GM19468 (cell line): ENCODE measurements at regions not wholly inside any gene's neighbourhood (a gene's known extent, or its start where the extent isn't known, plus 50 kb on each side); places are given as distances from the start of the nearest gene placed in this dataset.

Source experiments
- ATAC-seq: cut with Tn5 transposase; IDR thresholded peaks from one replicate; pipeline ENCODE4 v1.9.1; 2021; ENCODE audit warnings: mild to moderate bottlenecking, moderate library complexity, moderate number of reproducible peaks; ENCODE audit not compliant: unreplicated experiment; ENCODE audit errors: extremely low read depth

DNA sequence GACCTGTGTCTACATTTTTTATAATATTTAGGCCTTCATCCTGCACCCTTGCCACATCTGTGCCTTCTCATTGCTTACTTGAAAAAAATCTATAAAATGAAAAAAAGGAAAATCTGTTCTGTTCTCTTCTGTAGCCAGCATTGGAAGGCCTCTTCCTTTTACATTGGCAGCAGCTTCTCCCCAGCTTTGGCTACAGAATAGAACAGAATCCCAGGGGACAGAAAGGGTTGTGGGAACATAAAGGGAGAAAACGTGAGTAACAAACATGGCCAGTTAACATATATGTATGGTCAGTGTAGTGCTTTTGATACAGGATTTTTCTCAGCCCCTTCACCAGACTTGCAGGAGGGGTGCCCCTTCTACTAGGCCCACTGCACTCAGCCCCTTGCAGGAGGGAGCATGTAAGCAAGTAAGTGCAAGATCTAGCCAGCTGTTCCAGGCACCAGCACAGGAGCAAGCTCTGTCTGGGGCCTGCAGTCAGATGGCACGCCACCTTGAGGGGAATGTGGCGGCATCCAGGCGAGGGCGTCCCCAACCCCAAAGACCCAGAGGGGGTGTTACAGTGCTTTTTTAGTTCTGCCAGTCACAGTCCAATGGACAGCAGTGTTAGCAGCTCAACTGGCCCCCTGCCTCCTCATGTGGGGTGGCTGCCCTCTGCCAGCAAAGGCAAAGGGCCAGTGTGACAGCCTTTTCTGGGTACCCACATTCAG, 330.5 kb upstream of the ZNF462 start:
- ATAC-seq = no peak

DNA sequence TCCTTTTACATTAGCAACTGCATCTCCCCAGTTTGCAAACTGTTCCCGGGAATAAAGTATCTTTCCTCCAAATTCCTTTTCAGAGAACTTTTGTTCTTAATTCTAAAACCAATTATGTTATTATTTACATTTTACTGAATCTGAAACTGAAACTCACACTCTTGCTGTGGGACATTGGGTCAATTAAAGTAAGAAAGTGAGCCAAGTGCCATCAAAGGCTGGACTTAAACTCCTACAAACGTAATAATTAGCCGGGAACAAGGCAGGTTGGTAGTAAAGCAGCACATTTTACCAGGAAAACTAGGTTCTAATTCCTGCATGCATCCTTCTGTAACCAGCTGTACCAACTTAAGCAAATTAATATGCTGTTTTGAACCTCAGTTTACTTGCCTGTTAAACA, 328.2 kb upstream of the ZNF462 start:
- ATAC-seq = no peak

DNA sequence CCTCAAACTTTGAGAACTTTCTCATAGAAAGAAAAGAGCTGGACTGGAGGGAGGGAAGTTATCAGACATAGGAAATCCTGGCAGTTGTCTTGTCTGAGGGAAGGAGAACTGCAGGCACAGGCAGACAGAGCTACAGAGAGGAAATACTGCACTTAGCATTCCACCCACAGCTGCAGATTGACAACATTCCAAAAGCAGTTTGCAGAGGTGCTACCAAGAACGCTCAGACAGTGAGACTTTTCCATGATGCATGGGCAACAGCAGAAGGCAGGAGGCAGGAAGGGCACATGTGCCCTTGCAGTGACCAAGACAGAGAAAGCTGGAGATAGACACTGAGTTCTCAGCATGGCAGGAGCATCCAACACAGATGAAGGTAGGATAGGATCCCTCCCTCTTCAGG, 327.5 kb upstream of the ZNF462 start:
- no peak for ATAC-seq

DNA sequence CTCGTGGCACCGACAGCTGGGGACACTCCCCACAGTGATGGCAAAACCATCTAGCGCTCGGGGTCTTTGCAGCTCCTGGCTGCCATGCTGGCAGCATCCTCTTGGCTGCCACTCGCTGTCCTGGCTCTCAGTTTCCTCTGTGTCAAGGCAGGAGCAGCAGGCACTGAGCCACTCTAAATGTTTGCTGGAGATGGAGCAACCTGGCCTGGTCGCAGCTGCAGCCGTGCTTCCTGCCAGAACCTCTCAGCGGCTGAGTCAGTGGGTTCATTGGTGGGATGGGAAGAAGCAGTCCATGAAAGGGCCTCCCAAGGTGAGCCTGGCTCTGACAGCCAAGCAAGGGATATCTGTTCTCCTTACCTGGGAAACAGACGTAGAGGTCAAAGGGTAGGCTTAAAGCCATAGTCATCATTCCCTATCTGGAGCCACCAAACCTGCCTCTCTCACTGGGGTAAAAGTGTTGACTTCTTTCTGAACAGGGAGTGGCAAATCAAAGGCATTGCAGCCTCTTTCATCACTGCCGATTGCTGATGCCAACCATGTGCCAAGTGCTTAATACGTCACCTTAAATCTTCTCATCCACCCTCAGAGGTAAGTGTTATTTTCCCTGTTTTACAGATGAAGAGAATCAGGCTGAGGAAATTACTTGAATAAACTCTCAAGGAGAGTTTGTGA, 304.8 kb upstream of the ZNF462 start:
- ATAC-seq = no peak

DNA sequence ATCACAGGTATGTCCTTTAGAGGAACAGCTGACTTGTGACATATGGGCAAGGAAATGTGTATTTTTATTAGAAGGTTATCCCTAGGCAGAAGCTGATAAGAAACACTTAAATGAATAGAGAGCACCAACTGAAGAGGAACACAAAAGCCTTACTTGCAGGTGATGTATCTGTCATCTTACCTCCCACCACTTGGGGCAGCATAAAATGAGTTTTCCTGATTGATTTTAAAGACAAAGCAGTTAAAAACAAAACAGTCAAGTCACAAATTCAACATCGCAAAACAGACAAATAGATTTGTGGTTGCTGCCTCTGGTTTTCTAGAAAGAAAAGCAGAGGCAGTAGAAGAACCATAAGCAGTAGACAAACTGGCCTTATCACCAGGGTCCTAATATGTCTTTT, 302.4 kb upstream of the ZNF462 start:
- ATAC-seq = no peak

DNA sequence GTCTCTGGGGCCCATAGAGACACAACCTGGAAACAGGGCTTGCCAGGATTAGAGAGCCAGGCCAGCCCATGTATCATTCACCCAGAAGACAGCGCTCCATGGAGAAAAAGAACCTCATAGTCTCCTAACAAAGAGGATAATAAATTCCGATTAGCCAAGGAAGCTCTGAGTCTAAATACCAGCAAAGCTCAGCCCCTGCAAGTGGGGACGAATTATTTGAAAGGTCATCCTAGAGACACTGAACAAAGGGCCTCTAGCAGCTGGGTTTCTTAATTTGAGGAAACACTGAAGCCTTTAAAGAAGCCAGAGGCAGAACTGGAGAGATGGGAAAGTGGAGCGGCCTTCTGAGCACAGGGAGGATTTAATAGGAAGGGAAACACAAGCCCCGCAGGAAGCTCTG, 287.1 kb upstream of the ZNF462 start:
- no peak for ATAC-seq

DNA sequence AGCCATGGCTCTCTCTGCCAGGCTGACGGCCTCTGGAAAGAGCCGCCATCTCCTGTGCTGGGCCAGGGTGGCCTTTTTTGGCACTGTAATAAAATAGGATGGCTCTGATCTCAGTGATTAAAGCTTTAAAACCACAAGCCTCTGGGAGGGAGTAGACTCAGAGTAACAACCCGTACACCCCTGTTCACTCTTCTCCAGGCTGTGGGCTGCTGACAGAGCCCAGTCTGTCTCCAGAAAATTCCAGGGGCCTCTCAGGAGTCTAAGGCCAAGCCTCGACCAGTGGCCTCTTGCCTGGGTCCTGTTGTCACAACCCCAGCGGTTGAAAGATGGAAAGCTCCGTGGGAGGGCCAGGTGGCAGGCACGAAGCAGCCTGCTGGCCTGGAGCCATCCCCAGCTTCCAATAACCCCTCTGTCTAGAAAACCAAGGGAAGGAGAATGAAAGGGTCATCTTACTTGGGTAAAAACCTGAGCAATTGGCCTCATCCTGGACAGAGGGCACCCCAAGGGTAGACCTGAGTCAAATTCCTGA, 286.7 kb upstream of the ZNF462 start:
- no peak for ATAC-seq

DNA sequence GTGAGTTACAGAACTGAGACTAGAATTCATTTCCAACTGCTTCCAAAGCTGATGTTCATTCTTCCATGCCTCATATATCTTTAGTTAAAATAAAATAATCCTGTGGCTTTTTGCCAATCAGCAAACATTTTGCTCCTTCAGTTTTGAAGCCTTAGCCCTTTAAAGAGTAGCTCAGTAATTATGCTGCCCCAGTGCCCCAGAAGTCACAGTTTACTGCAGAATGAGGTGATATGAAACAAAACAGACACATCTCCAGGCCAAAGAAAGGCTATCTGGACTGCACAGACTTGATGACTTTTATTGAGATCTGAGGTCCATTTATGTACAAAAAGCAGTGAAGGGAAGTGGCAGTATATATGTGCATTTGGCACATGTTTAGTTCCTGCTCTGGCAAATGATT, 285.8 kb upstream of the ZNF462 start:
- no peak for ATAC-seq

DNA sequence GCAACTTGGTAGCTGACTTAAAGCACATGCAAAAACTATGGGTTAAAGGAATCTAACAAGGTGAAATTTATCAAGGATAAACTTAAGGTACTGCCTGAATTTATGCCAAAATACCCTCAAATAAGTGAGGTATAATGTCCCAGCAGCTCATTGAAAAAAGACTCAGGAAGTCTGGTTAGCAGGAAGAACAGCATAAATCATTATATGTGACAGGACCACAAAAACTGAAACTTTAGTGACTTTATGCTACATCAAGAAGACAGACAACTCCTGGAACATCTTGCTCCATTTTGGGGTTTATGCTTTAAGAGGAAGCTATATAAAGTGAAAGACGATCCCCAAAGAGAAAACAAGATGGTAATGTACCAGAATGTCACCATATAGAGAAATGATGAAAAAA, 282.4 kb upstream of the ZNF462 start:
- no peak for ATAC-seq

DNA sequence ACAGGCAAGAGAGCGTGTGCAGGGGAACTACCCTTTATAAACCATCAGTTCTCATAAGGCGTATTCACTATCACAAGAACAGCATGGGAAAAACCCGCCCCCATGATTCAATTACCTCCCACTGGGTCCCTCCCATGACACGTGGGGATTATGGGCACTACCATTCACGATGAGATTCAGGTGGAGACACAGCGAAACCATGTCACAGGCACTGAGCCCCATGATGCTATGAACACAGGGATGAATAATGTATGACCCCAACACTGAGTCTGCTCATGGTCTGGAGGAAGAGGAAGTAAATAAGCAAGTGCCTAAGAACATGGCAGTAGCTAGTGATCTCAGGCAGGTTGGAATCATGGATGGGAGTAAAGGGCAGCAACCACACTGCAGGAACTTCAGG, 281.0 kb upstream of the ZNF462 start:
- no peak for ATAC-seq

DNA sequence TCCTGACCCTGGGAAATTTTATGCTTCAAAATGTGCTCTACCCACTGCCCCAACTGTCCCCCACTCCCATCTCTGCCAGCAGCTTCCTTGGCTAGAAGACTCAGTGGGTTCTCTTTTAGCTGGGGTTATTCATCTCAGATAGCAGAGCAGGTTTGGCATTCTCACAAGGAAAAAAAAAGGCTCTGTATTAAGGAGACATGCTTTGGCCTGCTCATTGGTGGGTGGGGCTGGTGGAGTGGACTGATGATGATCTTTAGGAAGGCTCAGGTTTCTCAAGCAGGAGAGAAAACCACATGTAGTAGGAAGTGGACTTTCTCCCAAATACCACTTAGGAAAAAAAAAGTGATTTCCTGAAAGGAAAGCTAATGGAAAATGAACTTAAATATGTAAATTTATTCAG, 279.2 kb upstream of the ZNF462 start:
- no peak for ATAC-seq

DNA sequence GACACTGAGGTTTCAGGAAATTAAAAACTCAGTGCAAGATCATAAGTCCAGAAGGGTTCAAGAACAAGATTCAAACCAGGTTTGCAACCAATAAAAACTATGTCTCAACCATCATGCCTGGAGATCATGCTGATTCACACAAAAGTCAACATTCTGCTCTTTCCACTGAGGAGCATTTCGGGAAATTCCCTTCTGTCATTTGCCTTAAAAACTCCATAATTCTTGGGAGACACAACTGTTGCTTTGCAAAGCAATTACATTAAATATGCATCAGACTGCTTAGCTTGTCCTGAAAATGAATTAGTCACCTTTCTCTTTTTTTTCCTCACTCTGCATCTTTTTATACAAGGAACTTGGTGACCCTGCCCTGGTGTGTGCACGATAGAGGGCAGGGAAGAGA, 275.9 kb upstream of the ZNF462 start:
- no peak for ATAC-seq

DNA sequence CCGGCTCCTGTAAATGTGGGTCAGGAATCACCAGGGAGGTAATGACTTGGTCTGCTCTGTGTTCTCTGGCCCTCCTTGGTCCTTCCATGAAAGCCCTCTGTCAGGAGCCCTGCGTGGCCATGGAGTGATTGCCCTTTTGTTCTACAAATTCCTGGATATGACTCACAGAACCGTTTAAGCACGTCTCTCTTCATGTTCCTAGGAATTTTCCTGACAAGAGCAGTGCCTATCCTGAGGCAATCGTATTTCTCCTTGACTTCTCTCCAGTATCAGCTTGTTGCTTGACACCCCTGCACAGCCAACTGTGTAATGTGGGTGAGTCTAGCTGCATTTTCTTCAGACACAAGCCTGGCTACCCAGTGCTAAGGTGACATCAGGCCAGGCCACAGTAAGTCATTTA, 274.3 kb upstream of the ZNF462 start:
- ATAC-seq = no peak

DNA sequence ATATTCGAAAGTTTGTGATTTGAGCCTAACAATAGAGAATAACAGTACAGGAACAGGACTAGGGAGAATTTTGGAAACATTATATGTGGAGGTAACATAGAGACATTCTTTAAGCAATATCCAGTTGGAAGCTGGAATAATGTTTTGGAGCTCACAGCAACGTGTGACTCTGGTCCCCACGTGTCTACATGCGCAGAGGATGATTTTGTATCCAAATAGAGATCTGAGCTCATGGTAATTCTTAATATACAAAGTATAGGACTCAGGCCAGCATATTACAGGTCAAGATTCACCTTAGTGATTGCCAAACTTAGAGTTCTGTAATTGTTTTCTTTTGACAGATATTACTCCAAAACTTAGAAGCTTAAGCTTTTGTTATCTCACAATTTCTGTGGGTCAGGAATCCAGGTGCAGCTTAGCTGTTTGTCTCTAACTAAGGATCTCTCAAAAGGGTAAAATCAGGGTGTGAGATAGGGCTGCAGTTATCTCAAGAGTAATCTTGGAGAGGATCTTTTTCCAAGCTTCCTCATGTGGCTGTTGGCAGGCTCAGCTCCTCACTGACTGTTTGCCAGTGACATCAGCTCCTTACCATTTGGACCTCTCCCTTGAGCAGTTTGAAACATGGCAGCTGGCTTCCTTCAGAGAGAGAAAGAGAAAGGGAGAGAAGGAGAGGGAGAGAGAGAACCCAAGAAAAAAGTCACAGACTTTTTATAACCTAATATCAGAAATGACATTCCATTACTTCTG, 272.0 kb upstream of the ZNF462 start:
- ATAC-seq = no peak

DNA sequence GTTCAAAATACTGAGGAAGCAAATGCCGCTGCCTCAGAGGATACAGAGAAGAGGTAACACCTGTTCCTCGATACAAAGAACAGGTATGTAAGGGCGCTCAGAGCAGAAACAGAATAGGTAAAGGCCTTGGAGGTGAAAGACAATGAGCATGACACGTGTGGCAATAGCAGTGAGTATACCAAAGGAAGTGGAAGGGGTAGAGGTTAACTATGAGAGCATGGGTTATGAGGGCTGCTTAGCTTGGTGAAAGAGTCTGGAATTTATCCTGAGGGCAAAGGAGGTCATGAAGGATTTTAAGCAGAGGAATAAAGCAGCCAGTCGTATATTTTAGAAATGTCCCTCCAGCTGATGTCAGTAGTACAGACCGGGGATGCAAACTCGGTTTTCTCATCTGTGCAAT, 269.8 kb upstream of the ZNF462 start:
- ATAC-seq = no peak

DNA sequence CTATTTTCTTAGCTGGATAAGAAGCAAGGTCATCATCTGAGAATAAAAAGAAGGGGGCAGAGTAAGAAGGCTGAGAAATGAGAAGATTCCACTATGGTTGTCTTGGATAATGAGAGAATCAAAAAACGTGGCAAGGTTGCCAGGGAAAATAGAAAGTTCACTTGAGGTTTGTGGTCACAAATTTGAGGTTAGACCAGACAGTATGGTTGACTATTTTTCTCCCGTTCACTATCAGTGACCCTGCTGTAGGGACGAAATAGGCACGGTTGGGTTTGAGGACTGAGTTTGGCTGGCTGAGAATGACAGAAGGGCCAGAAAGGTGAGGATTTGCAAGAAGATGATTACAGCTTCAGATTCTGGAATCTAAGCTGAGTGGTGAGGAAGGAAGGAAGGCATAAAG, 266.0 kb upstream of the ZNF462 start:
- no peak for ATAC-seq

DNA sequence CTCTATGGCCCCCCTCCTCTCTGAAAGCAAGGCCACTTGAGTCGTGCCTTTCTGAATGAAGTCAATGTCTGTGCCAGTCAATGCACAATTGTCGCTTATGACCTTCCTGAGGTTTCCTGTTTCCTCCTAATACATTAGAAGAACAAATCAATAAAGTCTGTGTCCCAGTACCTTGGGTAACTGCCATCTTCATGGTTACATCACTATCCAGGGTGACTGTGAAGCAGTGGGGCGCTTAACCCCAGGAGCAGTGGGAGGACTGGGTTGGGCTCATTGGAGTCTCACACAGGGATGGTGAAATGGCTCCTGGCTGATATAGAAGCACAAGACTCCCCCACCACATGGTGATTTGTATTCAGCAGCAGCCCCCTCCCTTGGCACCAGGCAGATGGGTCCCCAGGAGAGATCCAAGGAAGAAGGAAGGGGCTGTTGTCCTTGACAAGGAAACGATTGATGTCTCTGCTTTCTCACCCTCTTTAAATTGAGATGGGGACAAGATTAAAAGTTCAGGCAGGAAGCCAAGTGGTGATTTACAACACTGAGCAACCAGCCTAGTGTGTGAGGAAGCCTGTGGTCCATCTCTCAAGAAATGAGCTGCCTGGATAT, 261.9 kb upstream of the ZNF462 start:
- no peak for ATAC-seq

DNA sequence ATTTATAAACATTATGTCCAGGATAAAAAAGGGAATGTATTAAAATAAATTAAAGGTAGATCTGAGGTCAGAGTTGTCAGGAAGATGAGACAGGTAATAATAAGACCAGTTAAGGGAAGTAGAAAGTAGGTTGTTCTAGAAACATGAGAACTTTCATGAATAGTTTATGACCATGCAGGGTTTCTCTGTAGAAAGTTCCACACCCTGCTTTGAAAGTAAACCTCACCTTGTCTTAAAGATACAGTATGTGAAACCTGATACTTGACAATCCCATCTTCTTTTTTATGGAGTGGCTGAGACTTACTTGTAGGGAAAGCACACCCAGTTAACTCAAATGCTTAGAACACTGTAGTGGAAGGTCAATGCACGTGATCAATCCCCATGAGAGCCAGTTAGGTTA, 260.6 kb upstream of the ZNF462 start:
- ATAC-seq = no peak

DNA sequence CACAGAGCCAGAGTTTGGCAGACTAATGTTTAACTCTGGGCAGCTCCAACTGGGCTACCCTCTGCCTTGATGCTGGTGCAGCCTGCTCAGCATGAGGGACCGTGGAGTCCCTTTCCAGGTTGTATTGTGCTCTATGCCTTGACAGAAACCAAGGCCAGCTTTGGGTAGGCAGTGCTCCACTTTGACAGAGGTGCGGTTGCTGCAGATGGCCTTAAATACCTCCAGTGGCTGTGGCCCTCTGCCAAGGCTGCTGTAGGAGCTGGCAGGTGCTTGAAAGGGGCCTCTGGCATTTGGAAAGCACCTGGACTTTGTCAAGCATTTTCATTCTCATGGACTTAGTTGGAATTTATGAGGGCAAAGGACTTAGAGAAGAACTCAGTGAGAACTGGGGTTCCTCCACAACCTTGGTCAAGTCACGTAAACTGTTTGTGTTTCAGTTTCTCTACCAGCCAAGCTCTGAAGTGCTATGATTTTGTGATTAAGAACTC, 249.7 kb upstream of the ZNF462 start:
- no peak for ATAC-seq

DNA sequence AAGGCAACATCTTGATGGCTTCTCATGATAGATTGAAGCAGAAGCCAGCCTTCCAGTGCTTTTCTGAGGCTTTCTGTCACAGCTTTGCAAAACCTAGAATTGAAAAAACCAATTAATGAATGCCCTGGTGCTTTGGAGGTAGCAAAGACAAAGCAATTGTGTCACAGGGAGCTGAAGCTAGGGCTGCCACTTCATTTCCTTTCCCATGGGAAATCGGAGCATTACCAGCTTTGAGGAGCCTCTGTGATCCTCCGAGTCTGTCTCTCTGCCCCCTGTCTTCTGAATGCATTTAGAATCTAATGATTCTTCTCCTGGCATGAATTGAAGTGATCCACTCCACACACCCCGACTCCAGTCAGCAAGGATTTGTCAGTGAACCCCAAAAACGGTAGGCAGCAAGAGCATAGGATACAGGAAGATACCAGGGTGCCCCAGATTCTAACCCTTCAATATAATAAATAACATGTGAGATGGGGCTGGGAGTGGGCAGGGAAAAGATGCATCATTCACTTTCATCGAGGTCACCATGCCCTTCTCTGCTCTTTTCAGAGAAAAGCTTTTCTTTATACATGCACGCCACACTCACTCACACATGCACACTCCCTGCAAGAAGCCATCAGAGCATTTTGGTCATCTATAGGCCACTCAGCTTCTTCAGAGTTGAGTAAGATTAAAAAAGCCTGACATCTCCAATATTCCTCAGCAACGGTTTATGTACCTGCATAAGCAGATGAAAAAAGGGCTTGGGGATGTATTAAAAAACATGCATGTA, 247.7 kb upstream of the ZNF462 start:
- ATAC-seq = no peak
